Tibial artery (tissue), 4 donors: ENCODE measurements at regions not wholly inside any gene's neighbourhood (a gene's known extent, or its start where the extent isn't known, plus 50 kb on each side); places are given as distances from the start of the nearest gene placed in this dataset.

Experiments
- DNase-seq, 2 donors: peaks; one replicate each; pipeline ENCODE4 v3.0.0-alpha.2; 2019
- H3K27ac ChIP-seq, 2 donors: fragments of 200-600 bp; sonication (generic) in 1 of 2; 1 replicate in 1 of 2; 2 replicates in 1 of 2; pipeline ENCODE4 v1.5.1; 2018 to 2019; ENCODE audit warnings: mild to moderate bottlenecking in 1 of 2
- H3K27me3 ChIP-seq, 2 donors: fragments of 200-600 bp; sonication (generic) in 1 of 2; one replicate each; pipeline versions ENCODE4 v1.5.1 to v1.6.0; 2016 to 2019
- H3K36me3 ChIP-seq, 3 donors: fragments of 200-600 bp; sonication (generic) in 2 of 3; one replicate each; pipeline ENCODE4 v1.5.1; 2016 to 2019; ENCODE audit warnings: mild to moderate bottlenecking in 2 of 3
- H3K4me1 ChIP-seq, 4 donors: fragments of 200-600 bp; sonication (generic) in 2 of 4; 1 replicate in 3 of 4; 2 replicates in 1 of 4; pipeline ENCODE4 v1.5.1; 2016 to 2019
- H3K4me3 ChIP-seq, 2 donors: fragments of 200-600 bp; sonication (generic) in 1 of 2; 1 replicate in 1 of 2; 2 replicates in 1 of 2; pipeline ENCODE4 v1.5.1; 2018 to 2019; ENCODE audit warnings: mild to moderate bottlenecking in 2 of 2
- H3K9me3 ChIP-seq, 3 donors: fragments of 200-600 bp; sonication (generic) in 1 of 3; one replicate each; pipeline ENCODE4 v1.5.1; 2016 to 2019
- intact Hi-C: fragments of 100-400 bp; cut with DNase I; formaldehyde crosslinking; loops from one replicate; pipeline ENCODE4 v1.15.0; 2023; ENCODE audit warnings: low total_unique reads
- TF ChIP-seq, protein P1 (sequence below), 2 experiments: fragments of 200-600 bp in 1 of 2; fragments of 450-650 bp in 1 of 2; IDR thresholded peaks; one replicate each; pipeline ENCODE4 v1.5.1; 2017 to 2019; ENCODE audit warnings: antibody characterized with exemption in 2 of 2, mild to moderate bottlenecking in 1 of 2, moderate library complexity in 1 of 2

DNA sequence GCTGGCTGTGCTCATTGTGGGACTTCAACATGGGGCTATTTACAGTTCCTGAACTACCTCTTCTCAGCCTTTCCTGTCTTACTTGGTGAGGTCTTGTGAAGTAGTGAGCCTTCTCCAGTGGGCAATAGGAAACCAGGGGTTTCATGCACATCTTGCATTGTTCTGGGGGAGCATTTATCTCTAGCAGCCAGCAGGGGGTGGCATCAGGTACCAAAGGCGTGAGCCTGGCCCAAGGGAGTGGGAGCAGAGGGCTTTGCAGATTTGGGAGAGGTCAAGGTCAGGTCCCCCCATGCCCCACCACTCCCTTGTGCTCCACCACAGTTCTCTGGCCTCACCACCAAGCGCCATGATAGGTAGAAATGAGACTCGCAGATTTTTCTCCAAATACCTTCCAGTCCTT lies 85.4 kb upstream of the NPTX2 start:
- no peak for DNase-seq
- intact Hi-C loops: no loop called here
- TF ChIP-seq, protein P1, sequence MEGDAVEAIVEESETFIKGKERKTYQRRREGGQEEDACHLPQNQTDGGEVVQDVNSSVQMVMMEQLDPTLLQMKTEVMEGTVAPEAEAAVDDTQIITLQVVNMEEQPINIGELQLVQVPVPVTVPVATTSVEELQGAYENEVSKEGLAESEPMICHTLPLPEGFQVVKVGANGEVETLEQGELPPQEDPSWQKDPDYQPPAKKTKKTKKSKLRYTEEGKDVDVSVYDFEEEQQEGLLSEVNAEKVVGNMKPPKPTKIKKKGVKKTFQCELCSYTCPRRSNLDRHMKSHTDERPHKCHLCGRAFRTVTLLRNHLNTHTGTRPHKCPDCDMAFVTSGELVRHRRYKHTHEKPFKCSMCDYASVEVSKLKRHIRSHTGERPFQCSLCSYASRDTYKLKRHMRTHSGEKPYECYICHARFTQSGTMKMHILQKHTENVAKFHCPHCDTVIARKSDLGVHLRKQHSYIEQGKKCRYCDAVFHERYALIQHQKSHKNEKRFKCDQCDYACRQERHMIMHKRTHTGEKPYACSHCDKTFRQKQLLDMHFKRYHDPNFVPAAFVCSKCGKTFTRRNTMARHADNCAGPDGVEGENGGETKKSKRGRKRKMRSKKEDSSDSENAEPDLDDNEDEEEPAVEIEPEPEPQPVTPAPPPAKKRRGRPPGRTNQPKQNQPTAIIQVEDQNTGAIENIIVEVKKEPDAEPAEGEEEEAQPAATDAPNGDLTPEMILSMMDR (IDR thresholded peaks at IDR 0.05): no peak

DNA sequence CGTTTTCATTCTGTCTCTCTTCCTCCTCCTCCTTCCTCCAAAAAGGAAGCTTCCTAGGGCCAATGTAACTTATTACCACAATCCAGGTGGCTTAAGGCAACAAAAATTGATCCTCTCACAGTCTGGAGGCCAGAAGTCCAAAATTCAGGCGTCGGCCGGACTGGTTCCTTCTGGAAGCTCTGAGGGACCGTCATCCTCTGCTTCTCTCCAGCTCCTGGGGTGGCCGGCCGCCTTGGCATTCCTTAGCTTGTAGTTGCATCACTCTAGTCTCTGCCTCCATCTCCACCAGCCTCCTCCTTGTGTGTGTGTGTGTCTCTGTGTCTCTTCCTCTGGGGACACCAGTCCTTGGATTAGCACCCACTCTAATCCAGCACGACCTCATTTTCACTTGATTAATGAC lies 89.0 kb upstream of the NPTX2 start:
- Histone ChIP-seq H3K9me3 (peaks cover 0 to 12% (median 10%) of the 10 kb centered on the region in 3 donors), H3K36me3 (no peaks in the 10 kb centered on the region), H3K27ac (no peak overlapping the region), H3K27me3 (no peaks in the 10 kb centered on the region), H3K4me3 (no peak overlapping the region), H3K4me1 (no peaks in the 10 kb centered on the region)
- TF ChIP-seq, protein P1 (IDR thresholded peaks at IDR 0.05): no peak
- intact Hi-C loops: no loop called here
- DNase-seq: no peak

More for the DNA sequence above, 85.4 kb upstream of the NPTX2 start:
- H3K27ac ChIP-seq: no peak overlapping the region
- no peak overlapping the region for H3K4me3 ChIP-seq
- peaks cover 0 to 12% (median 10%) of the 10 kb centered on the region in 3 donors for H3K9me3 ChIP-seq
- no peaks in the 10 kb centered on the region for H3K4me1 ChIP-seq
- no peaks in the 10 kb centered on the region for H3K27me3 ChIP-seq
- no peaks in the 10 kb centered on the region for H3K36me3 ChIP-seq

DNA sequence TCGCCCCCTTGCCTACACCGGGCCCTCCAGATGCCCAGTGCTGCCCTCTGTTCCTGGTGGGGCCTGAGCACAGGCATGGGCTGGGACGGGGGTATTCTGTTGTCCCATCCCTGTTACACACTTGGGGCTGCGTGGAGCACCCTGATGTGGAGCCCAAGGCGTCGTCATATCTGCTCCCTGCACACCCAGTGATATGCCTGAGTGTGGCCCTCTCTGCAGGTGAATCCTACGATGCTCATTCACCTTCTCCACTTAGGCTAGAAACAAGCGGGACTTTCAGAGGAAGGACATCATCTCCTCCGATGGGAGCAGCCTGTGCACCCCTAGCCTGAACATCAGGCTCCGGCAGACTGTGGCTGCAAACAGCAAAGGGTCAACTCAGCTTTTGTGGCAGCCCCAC lies 91.0 kb upstream of the NPTX2 start:
- H3K27ac ChIP-seq: no peak overlapping the region
- H3K27me3 ChIP-seq: peaks cover 0 to 7% of the 10 kb centered on the region in 2 donors
- H3K4me3 ChIP-seq: no peak overlapping the region
- H3K4me1 ChIP-seq: no peaks in the 10 kb centered on the region
- H3K9me3 ChIP-seq: peaks cover 0 to 4% (median 0%) of the 10 kb centered on the region in 3 donors
- DNase-seq: no peak
- H3K36me3 ChIP-seq: no peaks in the 10 kb centered on the region
- intact Hi-C loops: no loop called here
- TF ChIP-seq, protein P1 (IDR thresholded peaks at IDR 0.05): no peak

DNA sequence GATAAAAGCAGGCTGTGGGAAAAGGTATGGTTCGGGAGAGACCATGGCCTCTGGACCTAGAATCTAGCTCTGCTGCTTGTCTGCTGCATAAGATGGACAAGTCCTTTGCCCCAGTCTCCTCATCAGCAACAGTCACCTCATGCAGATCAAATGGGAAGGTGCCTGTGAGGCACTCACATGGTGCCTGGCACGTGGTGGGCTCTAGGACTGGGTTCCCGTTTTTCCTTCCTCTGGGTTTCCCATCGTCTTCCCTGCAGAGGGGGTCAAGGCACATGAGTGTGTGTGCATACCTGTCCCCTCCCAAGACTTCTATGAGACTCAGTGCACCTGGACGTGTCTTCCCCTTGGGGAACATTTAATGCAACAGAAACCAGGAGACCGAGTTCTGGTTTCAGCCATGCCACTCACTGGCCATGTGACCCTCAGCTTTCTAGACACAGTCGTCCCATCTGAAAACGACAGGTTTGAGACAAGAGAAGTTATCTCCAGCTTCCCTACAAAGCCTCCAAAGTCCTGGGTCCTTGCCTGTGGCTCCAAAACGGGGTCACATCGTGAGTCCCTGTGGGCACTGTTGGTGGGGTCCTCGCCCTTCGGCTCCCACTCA lies 95.9 kb upstream of the NPTX2 start:
- Histone ChIP-seq H3K36me3 (no peaks in the 10 kb centered on the region), H3K9me3 (no peaks in the 10 kb centered on the region), H3K27me3 (peaks cover 0 to 10% of the 10 kb centered on the region in 2 donors), H3K27ac (no peak overlapping the region), H3K4me3 (no peak overlapping the region), H3K4me1 (no peaks in the 10 kb centered on the region)
- DNase-seq: no peak
- intact Hi-C loops: no loop called here
- TF ChIP-seq, protein P1 (IDR thresholded peaks at IDR 0.05): no peak

DNA sequence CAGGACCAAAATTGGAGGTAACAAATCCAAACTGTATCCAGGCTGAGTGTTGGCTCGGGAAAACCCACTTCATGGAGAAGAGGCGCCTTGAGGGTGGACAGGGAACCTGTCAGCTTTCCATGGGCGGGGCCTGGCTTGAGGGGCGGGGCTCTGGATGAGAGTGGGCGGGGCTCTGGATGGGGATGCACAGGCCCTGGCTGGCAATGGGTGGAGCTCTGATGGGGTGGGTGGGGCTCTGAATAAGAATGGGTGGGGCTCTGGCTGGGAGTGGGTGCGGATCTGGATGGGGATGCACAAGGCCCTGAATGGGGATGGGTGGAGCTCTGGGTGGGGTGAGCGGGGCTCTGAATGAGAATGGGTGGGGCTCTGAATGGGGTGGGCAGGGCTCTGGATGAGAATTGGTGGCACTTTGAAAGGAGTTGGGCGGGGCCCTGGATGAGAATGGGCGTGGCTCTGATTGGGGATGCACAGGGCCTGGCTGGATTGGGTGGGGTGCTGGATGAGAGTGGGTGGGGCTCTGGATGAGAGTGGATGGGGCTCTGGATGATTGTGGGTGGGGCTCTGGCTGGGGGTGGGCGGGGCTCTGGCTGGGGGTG lies 96.6 kb upstream of the NPTX2 start:
- intact Hi-C loops: no loop called here
- Histone ChIP-seq H3K9me3 (no peaks in the 10 kb centered on the region), H3K4me3 (no peak overlapping the region), H3K36me3 (no peaks in the 10 kb centered on the region), H3K27ac (no peak overlapping the region), H3K27me3 (peaks cover 0 to 10% of the 10 kb centered on the region in 2 donors), H3K4me1 (no peaks in the 10 kb centered on the region)
- TF ChIP-seq, protein P1 (IDR thresholded peaks at IDR 0.05): no peak
- no peak for DNase-seq
